GM18508 (cell line): ENCODE measurements at regions not wholly inside any gene's neighbourhood (a gene's known extent, or its start where the extent isn't known, plus 50 kb on each side); places are given as distances from the start of the nearest gene placed in this dataset.
A peak's percentile ranks its signal among the peaks of the same experiment; 100 is the strongest.

Experiments
- ATAC-seq: cut with Tn5 transposase; IDR thresholded peaks from one replicate; pipeline ENCODE4 v1.9.1; 2021; ENCODE audit warnings: moderate number of reproducible peaks; ENCODE audit not compliant: insufficient read depth, unreplicated experiment

GRCh38 chr5:54927097-54927746 lies 58.2 kb downstream of the ESM1 start:
- ATAC-seq: no peak

GRCh38 chr5:54924487-54924886 lies 60.9 kb downstream of the ESM1 start:
- ATAC-seq: no peak

GRCh38 chr5:54917323-54917722 lies 68.1 kb downstream of the ESM1 start:
- ATAC-seq: no peak

- no peak for ATAC-seq
Measured at GRCh38 chr5:54915466-54916027, 69.8 kb downstream of the ESM1 start.

- ATAC-seq: no peak
Measured at GRCh38 chr5:54912021-54912420, 73.4 kb downstream of the ESM1 start.

- no peak for ATAC-seq
Measured at GRCh38 chr5:54909911-54910870, 75.2 kb downstream of the ESM1 start.

- no peak for ATAC-seq
Measured at GRCh38 chr5:54908774-54909525, 76.4 kb downstream of the ESM1 start.

- ATAC-seq: no peak
Measured at GRCh38 chr5:54905942-54906537, 79.4 kb downstream of the ESM1 start.

GRCh38 chr5:54905246-54905795 lies 80.1 kb downstream of the ESM1 start:
- no peak for ATAC-seq

- ATAC-seq: no peak
Measured at GRCh38 chr5:54904425-54904824, 81.0 kb downstream of the ESM1 start.

- peak; percentile 100 for ATAC-seq
Measured at GRCh38 chr5:54902791-54903473, 82.5 kb downstream of the ESM1 start.

- ATAC-seq: no peak
Measured at GRCh38 chr5:54900984-54901725, 84.2 kb downstream of the ESM1 start.

GRCh38 chr5:54897001-54897400 lies 88.4 kb downstream of the ESM1 start:
- ATAC-seq: no peak

GRCh38 chr5:54895816-54896341 lies 89.5 kb downstream of the ESM1 start:
- ATAC-seq: no peak

- ATAC-seq: no peak
Measured at GRCh38 chr5:54894957-54895815, 90.2 kb downstream of the ESM1 start.

GRCh38 chr5:54889826-54890225 lies 95.6 kb downstream of the ESM1 start:
- ATAC-seq: no peak

- ATAC-seq: no peak
Measured at GRCh38 chr5:54887663-54888062, 97.7 kb downstream of the ESM1 start.
